Prostate gland (tissue), 2 donors: ENCODE measurements at regions not wholly inside any gene's neighbourhood (a gene's known extent, or its start where the extent isn't known, plus 50 kb on each side); places are given as distances from the start of the nearest gene placed in this dataset.

ENCODE experiments used
- CTCF ChIP-seq, 4 experiments: fragments of 200-600 bp in 2 of 4; fragments of 450-650 bp in 2 of 4; sonication (generic) in 2 of 4; IDR thresholded peaks; 1 replicate in 3 of 4; 2 replicates in 1 of 4; pipeline ENCODE4 v1.5.1; 2016 to 2019; ENCODE audit warnings: antibody characterized with exemption in 4 of 4, mild to moderate bottlenecking in 2 of 4, moderate library complexity in 2 of 4
- POLR2A ChIP-seq: fragments of 450-650 bp; IDR thresholded peaks from one replicate; pipeline ENCODE4 v1.6.1; 2016; ENCODE audit warnings: antibody characterized with exemption, mild to moderate bottlenecking

GRCh38 chr5:99176186-99176585 lies 247.4 kb upstream of the CHD1 start:
- TF ChIP-seq CTCF (IDR thresholded peaks at IDR 0.05) (no peak), POLR2A (no peak)
